Myocyte (in vitro differentiated cells): ENCODE measurements at regions not wholly inside any gene's neighbourhood (a gene's known extent, or its start where the extent isn't known, plus 50 kb on each side); places are given as distances from the start of the nearest gene placed in this dataset.
"Not testable (repeated sequence)": the region's sequence is repeated elsewhere in the genome, so short reads cannot be mapped to it uniquely, and the experiment has no call there.

Experiments used
- DNase-seq: peaks from one replicate; pipeline ENCODE4 v3.0.0-alpha.2; 2012; ENCODE audit warnings: low read depth

- DNase-seq: no peak
Measured at GRCh38 chr13:78875792-78876580, 217.0 kb upstream of the OBI1 start.

GRCh38 chr13:78868991-78869390 is 210.0 kb upstream of the OBI1 start:
- DNase-seq: no peak

GRCh38 chr13:78867655-78868054 is 208.7 kb upstream of the OBI1 start:
- DNase-seq: no peak

- not testable (repeated sequence) for DNase-seq
Measured at GRCh38 chr13:78866076-78866475, 207.1 kb upstream of the OBI1 start.

GRCh38 chr13:78862446-78862845 is 203.5 kb upstream of the OBI1 start:
- DNase-seq: no peak

GRCh38 chr13:78852709-78853108 is 193.8 kb upstream of the OBI1 start:
- DNase-seq: no peak

- DNase-seq: no peak
Measured at GRCh38 chr13:78845656-78846365, 186.9 kb upstream of the OBI1 start.

GRCh38 chr13:78844106-78844505 is 185.2 kb upstream of the OBI1 start:
- DNase-seq: no peak

- no peak for DNase-seq
Measured at GRCh38 chr13:78841358-78841963, 182.5 kb upstream of the OBI1 start.

GRCh38 chr13:78836238-78836784 is 177.4 kb upstream of the OBI1 start:
- no peak for DNase-seq

GRCh38 chr13:78832461-78832860 is 173.5 kb upstream of the OBI1 start:
- no peak for DNase-seq

GRCh38 chr13:78830508-78830907 is 171.6 kb upstream of the OBI1 start:
- no peak for DNase-seq

- DNase-seq: no peak
Measured at GRCh38 chr13:78829821-78830220, 170.9 kb upstream of the OBI1 start.

- DNase-seq: no peak
Measured at GRCh38 chr13:78827471-78827870, 168.5 kb upstream of the OBI1 start.

GRCh38 chr13:78826936-78827335 is 168.0 kb upstream of the OBI1 start:
- no peak for DNase-seq

GRCh38 chr13:78826312-78826711 is 167.4 kb upstream of the OBI1 start:
- DNase-seq: no peak

- no peak for DNase-seq
Measured at GRCh38 chr13:78820541-78820940, 161.6 kb upstream of the OBI1 start.

- no peak for DNase-seq
Measured at GRCh38 chr13:78816592-78816991, 157.6 kb upstream of the OBI1 start.

GRCh38 chr13:78816154-78816553 is 157.2 kb upstream of the OBI1 start:
- no peak for DNase-seq

GRCh38 chr13:78806457-78806856 is 147.5 kb upstream of the OBI1 start:
- no peak for DNase-seq

- DNase-seq: no peak
Measured at GRCh38 chr13:78802912-78803311, 144.0 kb upstream of the OBI1 start.

GRCh38 chr13:78787190-78787589 is 128.2 kb upstream of the OBI1 start:
- no peak for DNase-seq
